GM21619 (cell line): ENCODE measurements at regions not wholly inside any gene's neighbourhood (a gene's known extent, or its start where the extent isn't known, plus 50 kb on each side); places are given as distances from the start of the nearest gene placed in this dataset.

Experiments used
- ATAC-seq: cut with Tn5 transposase; IDR thresholded peaks from one replicate; pipeline ENCODE4 v1.9.1; 2021; ENCODE audit not compliant: unreplicated experiment

GRCh38 chr15:62845241-62846126 is 197.1 kb upstream of the TPM1 start:
- no peak for ATAC-seq

- no peak for ATAC-seq
These were observed 196.3 kb upstream of the TPM1 start for GRCh38 chr15:62846131-62846804.

GRCh38 chr15:62846805-62847495 is 195.6 kb upstream of the TPM1 start:
- ATAC-seq, result no peak

- ATAC-seq, result no peak
These were observed 194.6 kb upstream of the TPM1 start for GRCh38 chr15:62847900-62848489.

DNA sequence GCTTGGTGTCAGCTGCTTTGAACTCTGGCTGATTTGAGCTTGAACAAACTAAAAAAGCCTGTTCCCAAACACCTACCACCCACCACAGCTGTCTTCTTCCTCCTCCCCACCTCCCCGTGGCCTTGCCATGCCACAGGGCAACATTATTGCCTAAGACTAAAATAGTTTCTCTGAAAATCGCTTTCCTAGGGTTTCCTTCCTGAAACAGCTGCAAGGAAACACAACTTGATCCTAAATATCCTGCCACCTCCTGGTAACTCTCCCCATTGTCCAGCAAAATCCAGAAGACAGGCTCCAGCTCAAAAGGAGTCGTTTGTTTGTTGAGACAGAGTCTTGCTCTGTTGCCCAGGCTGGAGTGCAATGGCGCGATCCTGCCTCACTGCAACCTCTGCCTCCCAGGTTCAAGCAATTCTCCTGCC is 193.9 kb upstream of the TPM1 start:
- no peak for ATAC-seq

DNA sequence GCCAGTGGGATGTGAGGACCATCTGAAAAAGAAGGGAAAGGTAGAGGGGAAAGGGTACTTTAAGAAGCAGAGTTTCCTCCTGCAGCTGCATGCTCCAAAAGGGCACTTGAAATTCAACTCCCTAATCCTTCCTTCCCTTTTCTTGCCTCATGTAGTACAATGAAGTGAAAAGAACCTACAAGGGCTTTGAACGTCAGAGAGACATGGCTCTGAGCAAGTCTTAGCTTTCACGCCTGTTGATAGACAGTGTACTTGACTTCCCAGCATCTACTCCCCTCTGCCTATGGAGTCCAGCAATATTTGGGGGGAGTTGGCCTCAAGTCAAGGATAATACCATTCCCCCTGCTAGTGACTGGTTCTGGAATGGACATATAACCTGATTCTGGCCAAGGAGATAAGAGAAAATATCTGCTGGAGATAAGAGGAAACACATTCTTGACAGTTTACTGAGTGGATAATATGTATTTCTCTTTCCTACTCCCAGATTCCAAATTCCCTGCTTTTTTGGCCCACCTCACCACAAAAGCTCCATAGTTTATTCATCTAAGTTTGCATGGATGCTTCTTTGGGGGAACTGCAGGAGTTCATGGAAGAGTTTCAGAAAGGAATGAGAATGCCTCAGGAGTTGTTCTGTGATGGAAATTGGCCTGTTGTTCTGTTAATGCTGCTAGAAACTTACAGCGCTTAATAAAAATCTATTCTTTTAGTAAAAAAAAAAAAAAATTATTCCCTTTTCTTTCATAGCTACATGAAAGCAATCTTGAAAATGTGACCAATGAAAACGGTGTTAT is 193.0 kb upstream of the TPM1 start:
- no peak for ATAC-seq

DNA sequence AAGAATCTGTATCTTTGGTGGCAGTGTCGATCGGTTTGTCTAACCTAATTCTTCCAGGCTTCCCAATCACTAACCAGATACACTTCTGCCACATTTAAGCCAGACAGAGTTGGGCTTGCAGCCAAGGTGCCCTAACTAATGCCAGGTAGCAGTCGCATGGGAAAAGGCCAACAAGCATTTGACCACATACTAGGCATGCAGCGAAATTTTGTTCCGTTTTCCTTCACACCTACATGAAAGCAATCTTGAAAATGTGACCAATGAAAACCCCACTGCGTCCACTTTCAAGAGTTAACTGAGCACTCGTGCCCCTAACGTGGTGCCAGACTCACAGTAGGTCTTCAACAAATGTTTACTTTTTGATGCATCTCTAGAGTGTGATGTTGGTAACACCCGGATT is 192.2 kb upstream of the TPM1 start:
- ATAC-seq, result no peak

- ATAC-seq, result no peak
These were observed 191.7 kb upstream of the TPM1 start for GRCh38 chr15:62850791-62851291.

DNA sequence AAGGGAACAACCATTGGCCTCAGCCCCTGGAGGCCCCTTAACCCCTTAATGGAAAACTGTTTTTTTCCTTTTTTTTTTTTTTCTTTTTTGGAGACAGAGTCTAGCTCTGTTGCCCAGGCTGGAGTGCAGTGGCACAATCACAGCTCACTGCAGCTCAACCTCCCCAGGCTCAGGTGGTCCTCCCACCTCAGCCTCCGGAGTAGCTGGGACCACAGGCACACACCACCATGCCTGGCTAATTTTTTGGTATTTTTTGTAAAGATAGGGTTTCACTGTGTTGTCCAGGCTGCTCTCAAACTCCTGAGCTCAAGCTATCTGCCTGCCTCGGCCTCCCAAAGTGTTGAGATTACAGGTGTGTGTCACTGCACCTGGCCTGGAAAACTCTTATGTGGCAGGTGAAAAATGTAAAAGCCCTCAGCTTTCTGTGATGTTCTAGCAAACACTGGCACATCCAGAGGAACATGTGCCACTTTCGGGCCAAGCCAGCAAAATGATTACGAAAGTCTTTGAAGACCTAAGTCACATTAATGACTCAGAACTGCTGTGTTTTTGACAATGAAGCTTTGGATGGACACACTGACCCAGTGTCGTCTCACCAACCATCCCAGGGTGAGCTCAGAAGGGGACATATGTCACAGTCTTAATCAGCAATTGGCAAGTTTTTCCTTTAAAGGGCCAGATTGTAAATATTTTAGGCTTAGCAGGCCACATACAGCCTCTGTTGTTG is 189.3 kb upstream of the TPM1 start:
- no peak for ATAC-seq

DNA sequence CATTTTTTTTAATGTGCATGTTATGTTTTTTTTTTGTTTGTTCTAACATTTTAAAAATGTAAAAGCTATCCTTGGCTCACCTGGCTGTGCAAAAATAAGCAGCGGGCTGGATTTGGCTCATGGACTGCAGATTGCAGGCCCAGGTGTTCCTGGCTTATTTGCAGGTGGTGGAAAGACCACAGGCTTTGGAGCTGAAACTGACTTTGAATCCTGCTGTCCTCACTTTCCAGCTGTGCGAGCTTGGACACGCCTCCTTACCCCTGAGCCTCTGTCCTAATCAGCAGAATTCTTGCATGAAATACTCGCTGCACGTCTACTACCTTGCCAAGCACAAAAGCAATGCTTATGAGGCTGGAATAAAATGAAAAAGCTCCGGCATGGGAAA is 188.7 kb upstream of the TPM1 start:
- no peak for ATAC-seq

DNA sequence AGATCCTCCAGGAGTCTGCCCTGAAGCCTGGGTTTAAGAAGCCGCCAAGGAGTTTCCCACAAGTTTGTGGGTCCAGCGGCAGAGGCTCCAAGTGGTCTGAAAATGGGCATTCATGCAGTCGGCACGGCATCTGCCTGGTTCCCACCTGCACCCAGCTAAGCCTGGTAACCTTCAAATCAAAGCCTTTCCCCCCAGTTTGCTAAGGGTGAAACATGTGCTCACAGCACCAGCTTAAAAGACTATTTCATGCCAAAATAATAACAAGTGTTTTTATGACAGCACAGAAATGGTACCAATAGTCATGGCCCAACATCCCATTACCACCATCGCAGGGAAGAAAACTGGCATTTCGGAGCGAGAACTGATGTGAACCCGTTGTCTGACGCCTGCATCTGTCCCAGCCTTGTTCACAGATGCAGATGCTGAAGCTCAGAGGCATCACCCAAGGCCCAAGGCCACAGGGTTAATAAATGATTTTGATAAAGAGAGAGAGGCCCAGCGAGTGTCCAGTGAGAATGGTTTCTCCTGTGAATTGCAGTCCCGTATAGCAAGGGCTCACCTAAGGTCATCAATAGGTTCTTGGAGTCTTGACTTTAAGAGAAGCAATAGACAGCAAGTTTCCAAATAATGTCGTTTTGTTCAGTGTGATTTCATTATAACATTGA is 188.0 kb upstream of the TPM1 start:
- ATAC-seq, result no peak

GRCh38 chr15:62855085-62855476 is 187.5 kb upstream of the TPM1 start:
- no peak for ATAC-seq

DNA sequence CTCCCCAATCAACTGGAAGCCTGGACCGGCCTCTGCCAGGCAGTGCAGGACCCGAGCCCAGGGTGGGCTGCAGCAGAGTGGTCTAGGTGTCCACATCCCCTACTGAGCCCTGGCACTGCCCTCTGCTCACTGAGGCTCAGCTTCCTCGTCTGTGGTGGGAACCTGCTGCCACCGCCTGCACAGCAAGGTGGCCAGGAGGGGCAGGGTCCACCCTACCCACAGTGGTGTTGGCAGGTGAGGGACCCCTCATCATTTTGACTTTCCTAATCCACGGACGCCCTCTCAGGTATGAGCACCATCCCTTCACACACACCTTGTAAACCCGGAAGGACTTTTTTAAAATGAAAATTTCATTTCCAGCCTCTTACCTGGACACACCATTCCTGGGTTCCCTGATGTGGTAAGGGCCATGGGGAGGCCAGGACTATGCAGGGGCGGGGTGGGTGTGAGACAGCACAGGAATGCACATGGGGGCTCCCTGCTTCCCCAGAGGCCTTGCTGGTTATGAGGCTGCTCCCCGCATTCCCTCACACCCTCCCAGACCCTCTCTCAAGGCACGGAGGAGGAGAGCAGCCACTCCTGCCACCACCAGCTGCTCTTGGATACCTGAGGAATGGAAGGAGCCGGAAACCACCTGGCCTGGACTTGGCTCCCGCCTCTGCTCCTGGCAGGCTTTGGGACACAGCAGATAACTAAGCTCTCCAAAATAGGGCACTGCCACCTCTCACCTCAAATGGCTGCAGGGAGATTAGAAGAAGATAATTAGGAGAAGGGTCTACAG is 185.9 kb upstream of the TPM1 start:
- ATAC-seq, result no peak

- no peak for ATAC-seq
These were observed 185.1 kb upstream of the TPM1 start for GRCh38 chr15:62857411-62857853.

DNA sequence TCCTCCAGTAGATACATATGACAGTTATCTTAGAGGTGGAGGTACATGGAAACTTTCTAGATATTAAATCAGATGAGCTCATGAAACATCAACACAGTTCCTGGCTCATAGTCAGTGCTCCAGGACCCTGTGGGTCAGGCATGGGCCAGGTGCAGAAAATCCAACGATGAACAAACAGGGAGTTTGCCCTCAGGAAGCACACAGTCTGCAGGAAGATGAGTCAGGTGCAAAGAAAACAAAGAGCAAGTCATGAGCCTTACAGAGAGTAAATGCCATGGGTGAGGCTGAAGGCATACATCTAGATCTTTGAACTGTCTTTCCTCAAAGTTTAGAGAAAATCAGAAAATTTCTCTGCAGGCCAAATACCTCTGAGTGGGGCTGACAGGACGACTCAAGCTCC is 184.2 kb upstream of the TPM1 start:
- ATAC-seq, result no peak

DNA sequence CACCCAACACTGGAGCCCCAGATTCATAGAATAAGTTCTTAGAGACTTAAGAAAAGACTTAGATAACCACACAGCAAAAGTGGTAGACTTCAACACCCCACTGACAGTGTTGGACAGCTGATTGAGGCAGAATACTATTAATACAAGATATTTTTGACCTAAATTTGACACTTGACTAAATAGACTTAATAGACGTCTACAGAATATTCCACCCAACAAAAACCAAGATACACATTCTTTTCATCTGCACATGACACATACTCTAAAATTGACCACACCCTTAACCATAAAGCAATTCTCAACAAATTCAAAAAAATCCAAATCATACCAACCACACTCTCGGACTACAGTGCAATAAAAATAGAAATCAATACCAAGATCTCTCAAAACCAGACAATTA is 179.8 kb upstream of the TPM1 start:
- ATAC-seq, result no peak

DNA sequence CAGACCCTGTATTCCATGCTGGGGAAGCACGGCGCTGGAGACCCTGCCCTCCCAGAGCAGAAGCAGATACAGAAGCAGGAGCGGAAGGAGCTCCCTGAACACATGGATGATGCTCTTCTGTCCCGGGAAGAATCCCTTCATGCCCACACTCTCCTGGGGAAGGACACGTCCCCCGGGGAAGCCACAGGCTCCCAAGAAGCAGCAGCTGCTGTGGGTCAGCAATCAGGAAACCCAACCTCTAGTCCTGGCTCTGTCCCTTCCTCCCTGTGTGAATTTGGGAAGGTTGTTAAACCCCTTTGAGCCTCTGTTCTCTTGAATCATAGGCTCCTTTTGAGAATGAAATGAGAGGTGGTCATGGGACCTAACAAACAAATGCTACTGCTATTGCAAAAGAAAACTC is 176.2 kb upstream of the TPM1 start:
- no peak for ATAC-seq

DNA sequence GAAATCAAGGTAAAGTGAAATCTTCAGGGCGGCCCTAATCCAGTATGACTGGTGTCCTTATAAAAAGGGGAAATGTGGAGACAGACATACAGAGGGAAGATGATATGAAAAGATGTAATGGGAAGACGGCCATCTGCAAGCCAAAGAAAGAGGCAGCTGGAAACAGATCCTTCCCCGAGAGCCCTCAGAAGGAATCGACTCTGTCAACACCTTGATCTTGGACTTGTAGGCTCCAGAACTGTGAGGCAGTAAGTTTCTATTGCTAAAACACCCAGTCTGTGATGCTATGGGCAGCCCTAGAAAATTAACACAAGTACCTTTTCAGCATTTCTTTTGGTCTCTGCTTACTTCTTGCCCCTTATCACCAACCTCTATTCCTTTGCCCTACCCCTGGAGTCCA is 174.7 kb upstream of the TPM1 start:
- ATAC-seq, result no peak

DNA sequence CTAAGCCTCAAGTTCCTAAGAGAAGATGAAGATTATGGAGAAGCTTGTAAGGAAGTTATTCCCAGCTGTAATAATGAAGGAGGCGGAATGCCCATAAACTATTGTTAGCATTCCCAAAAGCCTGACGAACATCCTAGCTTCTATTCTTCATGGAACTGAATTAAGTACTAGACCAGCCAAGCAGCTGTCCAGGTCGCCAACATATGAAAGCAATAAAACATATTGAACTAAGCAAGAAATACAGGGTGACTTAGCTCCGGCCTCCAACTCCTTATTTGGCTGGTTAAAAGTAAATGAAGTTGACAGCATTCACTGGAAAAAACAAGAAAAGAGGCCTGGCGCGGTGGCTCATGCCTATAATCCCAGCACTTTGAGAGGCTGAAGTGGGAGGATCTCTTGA is 174.0 kb upstream of the TPM1 start:
- ATAC-seq, result no peak
